ENCODE measurements at regions not wholly inside any gene's neighbourhood (a gene's known extent, or its start where the extent isn't known, plus 50 kb on each side); places are given as distances from the start of the nearest gene placed in this dataset.

- intact Hi-C loops (cut with DNase I): no loop called here
- Histone ChIP-seq H3K9me3 (no peaks in the 10 kb centered on the region), H3K4me3 (no peak overlapping the region), H3K27me3 (ENCODE audit: low read depth) (no peaks in the 10 kb centered on the region), H3K36me3 (no peaks in the 10 kb centered on the region), H3K4me1 (no peaks in the 10 kb centered on the region), H3K27ac (no peak overlapping the region)
- DNase-seq (no peak), ATAC-seq (no peak)
- TF ChIP-seq CTCF (IDR thresholded peaks at IDR 0.05): no peak
Observed at GRCh38 chr1:240691501-240691900, 79.5 kb upstream of the GREM2 start.

- no peak for ATAC-seq
- Histone ChIP-seq H3K36me3 (no peaks in the 10 kb centered on the region), H3K4me3 (no peak overlapping the region), H3K27me3 (ENCODE audit: low read depth) (no peaks in the 10 kb centered on the region), H3K27ac (no peak overlapping the region), H3K4me1 (no peaks in the 10 kb centered on the region), H3K9me3 (no peaks in the 10 kb centered on the region)
- no peak for TF ChIP-seq CTCF (IDR thresholded peaks at IDR 0.05)
- intact Hi-C loops (cut with DNase I): no loop called here
- DNase-seq: no peak
Observed at GRCh38 chr1:240687820-240688219, 75.9 kb upstream of the GREM2 start.

- DNase-seq: no peak
- no peaks in the 10 kb centered on the region for H3K9me3 ChIP-seq
- no peak for ATAC-seq
- no peaks in the 10 kb centered on the region for H3K4me1 ChIP-seq
- no peak for TF ChIP-seq CTCF (IDR thresholded peaks at IDR 0.05)
- H3K4me3 ChIP-seq: no peak overlapping the region
- no peak overlapping the region for H3K27ac ChIP-seq
- H3K27me3 ChIP-seq (ENCODE audit: low read depth): no peaks in the 10 kb centered on the region
- intact Hi-C loops (cut with DNase I): no loop called here
- H3K36me3 ChIP-seq: no peaks in the 10 kb centered on the region
Observed at GRCh38 chr1:240683576-240683975, 71.6 kb upstream of the GREM2 start.

- no peak overlapping the region for H3K27ac ChIP-seq
- no peaks in the 10 kb centered on the region for H3K36me3 ChIP-seq
- DNase-seq (no peak), ATAC-seq (no peak)
- no peaks in the 10 kb centered on the region for H3K27me3 ChIP-seq (ENCODE audit: low read depth)
- TF ChIP-seq CTCF (IDR thresholded peaks at IDR 0.05): no peak
- intact Hi-C loops (cut with DNase I): no loop called here
- no peaks in the 10 kb centered on the region for H3K9me3 ChIP-seq
- no peaks in the 10 kb centered on the region for H3K4me1 ChIP-seq
- no peak overlapping the region for H3K4me3 ChIP-seq
Observed at GRCh38 chr1:240682859-240683242, 70.9 kb upstream of the GREM2 start.

GRCh38 chr1:240682166-240682858 lies 70.4 kb upstream of the GREM2 start:
- H3K36me3 ChIP-seq: no peaks in the 10 kb centered on the region
- H3K9me3 ChIP-seq: no peaks in the 10 kb centered on the region
- H3K27me3 ChIP-seq (ENCODE audit: low read depth): no peaks in the 10 kb centered on the region
- no peak for DNase-seq
- intact Hi-C loops (cut with DNase I): no loop called here
- no peak overlapping the region for H3K4me3 ChIP-seq
- ATAC-seq: no peak
- no peak for TF ChIP-seq CTCF (IDR thresholded peaks at IDR 0.05)
- no peak overlapping the region for H3K27ac ChIP-seq
- no peaks in the 10 kb centered on the region for H3K4me1 ChIP-seq
